NOMO-1 (cell line): ENCODE measurements at regions not wholly inside any gene's neighbourhood (a gene's known extent, or its start where the extent isn't known, plus 50 kb on each side); places are given as distances from the start of the nearest gene placed in this dataset.

ENCODE experiments used
- DNase-seq, 2 experiments: peaks; one replicate each; lab custom pipeline; 2025; ENCODE audit not compliant: unreplicated experiment in 2 of 2; lab: John Stamatoyannopoulos, UW

DNA sequence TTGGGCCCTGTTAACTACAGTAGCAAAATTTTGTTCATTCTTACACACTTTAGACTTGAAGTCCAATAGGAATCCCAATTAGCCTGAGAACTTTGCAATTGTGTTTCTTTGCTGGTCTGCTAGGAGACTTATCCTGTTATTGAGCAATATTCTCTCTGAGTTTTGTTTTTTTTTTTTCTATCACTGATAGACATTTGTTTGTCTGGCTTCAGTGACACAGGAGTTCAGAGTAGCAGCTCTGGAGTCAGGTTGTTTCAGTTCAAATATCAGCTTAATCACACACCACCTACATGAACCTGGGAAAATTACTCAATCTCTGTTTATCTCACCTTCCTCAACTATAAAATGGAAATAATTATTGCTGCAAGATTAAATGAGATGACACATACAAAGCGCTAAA lies 360.2 kb upstream of the POU3F3 start:
- DNase-seq = no peak

DNA sequence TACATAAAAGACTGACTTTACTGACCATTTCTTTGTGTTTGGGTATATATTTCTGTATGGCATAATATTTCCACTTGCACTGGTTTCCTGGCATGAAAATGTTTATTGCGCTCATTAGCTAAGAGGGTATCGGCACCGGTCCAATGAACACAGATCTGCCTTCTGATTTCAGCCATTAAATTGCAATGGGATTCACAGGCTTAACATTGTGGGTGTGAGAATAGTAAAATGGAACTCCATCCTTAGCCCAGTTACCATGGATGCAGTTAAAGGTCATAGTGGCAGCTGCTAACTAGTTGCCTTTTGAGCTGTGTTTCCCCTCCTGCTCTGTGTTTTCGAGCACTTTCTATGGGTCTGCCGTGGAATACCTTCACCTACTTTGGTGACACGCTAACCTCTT lies 352.6 kb upstream of the POU3F3 start:
- no peak for DNase-seq

DNA sequence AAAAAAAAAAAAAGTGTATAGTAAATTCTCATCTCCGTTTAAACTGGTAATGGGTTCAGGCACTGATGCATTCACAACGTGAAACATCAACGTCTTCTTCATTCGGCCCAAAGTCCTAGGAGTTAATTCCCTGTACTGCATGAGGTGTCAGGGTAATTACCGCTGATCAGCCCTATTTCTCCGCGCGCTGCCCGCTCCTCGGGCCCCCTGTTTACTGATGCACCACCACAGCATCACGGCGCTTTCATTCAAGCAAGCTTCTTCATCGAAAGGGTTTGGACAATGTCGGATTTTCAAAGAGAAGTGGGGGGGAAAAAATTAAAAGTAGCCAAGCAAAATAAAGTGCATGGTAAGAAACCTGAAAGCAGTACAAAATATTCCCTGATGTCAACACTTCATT lies 352.0 kb upstream of the POU3F3 start:
- DNase-seq = no peak

DNA sequence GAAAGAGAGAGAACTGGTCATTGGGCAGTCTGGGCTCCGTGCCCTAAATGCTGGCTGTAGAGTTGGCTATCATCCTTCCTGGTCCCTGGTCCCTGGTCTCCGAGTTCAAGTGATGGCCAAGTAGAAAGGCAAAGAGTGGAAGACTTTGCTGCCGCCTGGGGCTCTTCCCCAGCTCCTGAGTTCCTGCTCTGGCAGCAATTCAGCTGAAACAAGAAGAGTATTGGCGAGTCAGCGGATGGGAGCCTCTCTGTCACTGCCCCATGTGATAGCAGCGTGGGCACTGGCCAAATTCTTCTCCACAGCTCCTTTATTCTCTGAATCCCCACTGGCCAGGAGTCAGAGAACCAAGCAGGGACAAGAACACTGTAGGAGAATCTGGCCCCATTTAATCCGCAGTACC lies 351.0 kb upstream of the POU3F3 start:
- DNase-seq = no peak

DNA sequence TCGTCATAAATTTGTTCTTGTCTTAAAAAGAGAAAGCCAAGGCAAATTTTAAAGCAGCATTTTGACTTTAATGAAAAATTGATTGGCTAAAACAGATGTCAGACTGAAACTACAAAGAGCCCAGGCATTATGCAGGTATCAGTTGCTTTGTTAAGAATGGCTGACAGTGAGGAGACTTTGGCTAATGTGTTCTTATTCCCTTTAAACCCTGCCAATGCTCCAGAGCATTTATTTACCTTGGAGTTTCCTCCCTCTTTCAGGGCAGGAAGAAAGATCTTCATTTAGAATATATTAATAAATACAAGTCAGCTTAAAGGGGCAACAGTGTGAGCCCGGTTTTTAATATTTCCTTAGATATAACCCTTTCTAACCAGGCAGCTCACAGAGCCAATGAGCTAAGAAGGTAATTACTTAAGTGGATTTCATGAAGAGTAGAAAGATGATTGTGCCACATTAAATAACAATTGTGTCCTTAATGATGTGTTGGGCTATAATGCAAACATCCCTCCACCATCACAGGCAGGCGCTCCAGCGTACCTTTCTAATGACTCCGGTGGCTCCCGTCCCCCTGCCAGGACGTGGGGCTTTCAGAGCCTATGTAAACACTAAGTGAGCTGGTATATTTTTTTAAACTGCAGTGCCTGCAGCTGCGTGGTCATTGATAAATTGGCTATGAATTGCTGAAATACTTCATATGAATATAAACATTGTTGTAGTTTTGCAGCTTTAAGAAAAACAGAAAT lies 349.4 kb upstream of the POU3F3 start:
- no peak for DNase-seq

DNA sequence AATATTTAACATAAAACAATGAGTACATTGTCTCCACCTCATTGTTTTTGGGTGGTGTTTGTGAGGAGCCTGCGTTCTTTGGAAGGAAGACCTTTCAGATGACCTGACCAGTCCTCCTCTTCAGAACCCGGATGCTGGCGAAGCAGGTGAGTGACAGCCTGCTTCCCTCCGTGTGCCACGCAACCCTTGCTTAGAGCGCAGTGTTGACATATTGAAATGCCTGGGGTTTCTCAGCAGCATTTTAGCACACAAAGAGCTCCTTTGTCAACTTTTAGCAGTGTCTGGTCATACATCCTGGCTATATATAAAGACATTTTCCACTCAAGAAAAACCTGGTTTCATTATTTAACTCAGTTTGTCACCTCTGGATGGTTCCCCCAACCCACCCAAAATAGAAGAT lies 335.7 kb upstream of the POU3F3 start:
- DNase-seq = no peak

DNA sequence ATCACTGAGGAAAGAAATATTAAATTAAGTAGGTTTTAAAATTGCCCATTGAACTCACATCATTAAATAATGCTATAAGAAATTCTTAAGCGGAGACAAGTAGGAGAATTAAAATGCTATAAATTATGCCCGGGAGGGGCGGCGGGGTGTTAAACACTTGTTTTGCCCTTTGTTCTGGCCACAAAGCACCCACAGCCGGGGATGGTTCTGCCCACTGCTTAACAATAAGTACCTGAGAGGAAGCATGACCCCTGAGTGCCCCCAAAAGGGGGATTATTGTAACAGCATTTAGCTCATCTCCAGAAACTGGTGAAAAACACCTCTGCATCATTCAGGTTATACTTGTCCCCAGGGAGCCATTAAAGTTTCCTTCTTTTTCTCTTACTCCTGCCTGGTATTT lies 332.7 kb upstream of the POU3F3 start:
- DNase-seq = no peak

DNA sequence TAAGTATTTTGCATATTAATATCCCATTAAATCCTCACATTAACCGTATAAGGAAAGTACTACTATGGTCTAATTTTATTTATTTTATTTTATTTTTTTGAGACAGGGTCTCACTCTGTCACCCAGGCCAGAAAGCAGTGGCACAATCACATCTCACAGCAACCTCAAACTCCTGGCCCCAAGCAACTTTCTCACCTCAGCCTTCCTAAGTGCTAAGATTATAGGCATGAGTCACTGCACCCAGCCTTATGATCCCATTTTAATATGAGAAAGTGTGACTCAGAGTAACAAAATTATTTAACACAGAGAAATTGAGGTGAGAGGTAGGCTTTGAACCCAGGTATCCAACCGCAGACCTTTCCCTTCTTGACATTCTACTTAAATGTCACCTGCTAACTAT lies 330.0 kb upstream of the POU3F3 start:
- no peak for DNase-seq

DNA sequence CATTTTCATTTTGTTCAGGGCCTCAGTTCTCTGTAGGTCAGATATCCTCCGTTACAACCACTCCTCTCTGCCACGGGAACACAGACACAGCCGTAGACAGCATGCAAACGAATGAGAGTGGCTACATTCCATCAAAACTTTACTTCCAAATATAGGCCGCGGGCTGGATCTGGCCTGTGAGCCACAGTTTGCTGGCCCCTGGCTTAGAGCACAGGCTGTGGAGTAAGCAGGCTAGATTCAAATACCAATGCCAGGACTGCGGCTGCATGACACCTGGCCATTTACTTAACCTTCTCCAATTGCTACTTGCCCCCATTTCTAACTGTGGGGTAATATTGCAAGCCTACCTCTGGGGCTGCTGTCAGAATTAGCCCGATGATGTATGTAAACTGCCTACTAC lies 325.8 kb upstream of the POU3F3 start:
- DNase-seq = no peak

DNA sequence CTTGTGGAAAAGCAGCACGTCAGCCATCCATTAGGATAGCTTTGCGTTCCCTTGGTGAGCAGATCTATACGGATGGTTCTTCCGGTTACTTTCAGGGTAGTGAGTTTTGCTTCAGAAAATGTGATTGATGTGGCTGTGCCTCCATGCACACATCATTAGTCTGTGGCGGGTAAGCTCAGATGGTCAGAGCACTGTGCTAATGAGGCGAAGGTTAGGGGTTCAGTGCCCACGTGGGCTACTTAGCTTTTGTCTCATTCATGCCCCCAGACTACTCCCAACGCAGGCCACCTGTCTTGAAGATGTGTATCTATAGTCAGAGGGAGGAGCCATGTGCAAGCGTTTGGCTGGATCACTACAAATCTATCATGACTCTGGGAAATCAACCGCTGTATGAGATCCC lies 322.8 kb upstream of the POU3F3 start:
- DNase-seq = no peak

DNA sequence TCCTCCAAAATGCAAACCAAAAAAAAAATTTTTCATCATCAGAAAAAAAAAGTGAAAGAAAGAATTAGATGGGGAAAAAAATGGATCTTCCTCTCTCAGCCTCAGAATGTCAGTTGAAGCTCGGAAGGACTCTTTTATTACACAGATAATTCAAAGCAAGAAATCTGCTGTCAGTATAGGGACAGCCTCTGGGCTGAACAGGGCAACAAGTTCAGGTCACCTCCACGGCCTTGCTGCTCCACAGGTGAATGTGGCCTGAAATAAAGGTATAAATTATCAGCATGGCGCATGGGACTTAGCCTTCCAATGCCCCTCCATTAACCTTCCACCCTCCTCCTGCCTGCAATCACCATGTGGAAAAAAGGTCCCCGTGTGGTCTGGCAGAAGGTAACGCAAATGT lies 316.8 kb upstream of the POU3F3 start:
- DNase-seq = no peak

DNA sequence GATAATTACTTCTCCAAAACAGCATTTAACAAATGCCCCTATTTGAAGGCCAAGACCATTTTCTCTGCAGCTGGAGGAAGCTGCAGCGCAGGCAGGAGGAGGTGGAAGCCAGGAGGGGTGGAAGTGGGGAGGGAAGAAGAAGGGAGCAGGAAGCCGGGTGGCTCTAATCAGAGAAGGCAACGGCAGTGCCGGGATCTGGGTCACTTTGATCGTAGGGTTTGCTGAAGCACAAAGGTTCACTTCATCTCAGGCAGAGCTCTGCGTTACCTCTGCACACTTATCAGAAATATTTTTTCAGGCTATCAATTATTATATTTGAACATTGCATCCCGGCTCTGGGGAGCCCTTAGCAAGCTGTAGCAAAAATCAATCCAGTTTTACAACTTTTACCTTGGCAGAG lies 315.8 kb upstream of the POU3F3 start:
- DNase-seq = no peak

DNA sequence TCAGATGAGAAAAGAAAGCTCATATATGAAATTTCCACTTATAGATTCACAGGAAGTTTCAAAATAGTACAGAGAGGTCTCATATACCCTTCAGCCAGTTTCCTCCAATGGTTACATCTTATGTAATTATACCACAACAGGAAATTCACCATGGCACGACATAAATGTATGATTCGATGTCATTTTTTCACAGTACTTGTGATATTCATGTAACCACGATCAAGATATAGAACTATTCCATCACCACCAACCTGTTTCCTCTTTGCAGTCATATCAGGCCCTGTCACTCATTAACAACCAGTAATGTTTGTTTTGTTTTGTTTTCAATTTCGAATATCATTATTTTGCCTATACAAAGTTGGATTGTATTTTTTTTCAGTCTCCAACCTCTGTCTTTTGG lies 314.3 kb upstream of the POU3F3 start:
- peak in 1 of 2 experiments; percentile 73 for DNase-seq

DNA sequence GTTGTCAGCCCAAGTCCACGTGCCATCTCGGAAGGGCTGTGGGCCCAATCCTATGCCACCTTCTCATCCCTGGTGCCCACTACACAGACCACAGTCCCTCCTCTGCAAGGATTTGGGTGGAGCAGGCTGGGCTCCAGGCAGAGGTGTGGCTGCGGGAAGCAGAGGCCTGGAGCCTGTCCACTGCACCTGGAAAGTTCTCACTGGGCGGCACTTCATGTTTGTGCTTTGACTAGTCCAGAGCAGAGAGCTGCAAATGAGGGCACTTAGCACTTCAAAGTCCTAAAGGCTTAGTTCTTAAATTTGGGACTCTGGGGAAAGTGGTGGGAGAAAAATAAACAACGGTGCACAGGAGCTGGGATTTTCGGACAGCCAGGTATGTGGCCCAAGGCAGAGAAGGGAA lies 308.9 kb upstream of the POU3F3 start:
- no peak for DNase-seq

DNA sequence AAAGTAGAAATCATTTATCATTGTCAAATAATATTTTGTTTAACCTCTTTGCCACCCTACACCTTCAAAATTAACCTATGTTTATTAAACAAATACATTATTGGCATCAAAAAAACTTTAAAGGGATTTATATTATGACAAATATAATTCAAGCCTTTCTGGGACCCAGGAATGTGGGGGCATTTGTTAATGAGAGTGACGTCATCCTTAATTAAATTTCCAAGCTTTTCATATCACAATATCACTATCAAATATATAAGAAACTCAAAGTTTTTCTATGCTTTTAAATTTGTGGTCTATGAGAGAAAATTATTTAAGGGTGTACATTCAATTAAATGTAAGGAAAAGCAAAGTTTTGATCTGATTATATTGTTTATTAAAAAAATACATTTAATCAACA lies 307.4 kb upstream of the POU3F3 start:
- no peak for DNase-seq

DNA sequence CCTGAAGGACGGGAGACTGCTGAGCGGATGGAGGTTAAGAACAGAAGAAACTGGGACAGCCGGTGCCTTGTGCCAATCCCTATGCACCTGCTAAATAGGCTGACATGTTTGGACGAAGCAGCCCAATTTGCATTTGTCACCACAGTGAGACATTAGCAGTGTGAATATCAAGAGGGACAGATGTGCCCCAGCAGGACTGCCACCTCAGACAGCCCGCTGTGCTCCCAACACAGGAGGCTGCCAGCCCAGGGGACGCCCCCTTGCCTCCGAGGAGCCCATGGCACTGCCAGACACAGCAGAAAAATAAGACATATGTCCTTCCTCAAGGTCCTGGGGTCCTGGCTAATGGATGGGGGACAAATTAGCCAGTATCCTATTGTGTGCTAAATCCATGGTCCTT lies 306.7 kb upstream of the POU3F3 start:
- DNase-seq = no peak

DNA sequence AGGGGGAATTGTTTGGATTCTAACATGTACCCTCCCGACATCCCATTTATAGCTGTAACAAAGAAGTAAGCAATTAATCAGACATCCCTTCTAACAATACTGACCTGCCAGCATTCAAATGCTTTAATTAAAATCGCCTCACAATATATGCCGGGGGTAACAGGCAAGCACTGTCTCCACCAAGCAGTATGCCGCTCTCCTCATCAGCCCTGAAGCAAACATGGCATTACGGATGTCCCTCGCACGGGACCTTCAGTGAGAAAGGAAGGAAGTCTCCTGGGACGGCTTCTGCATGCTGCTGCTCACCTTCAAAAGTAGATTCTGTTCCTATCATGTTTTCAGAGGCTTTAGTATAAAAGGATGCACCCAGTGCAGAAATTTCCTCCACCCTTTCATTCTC lies 292.7 kb upstream of the POU3F3 start:
- no peak for DNase-seq

DNA sequence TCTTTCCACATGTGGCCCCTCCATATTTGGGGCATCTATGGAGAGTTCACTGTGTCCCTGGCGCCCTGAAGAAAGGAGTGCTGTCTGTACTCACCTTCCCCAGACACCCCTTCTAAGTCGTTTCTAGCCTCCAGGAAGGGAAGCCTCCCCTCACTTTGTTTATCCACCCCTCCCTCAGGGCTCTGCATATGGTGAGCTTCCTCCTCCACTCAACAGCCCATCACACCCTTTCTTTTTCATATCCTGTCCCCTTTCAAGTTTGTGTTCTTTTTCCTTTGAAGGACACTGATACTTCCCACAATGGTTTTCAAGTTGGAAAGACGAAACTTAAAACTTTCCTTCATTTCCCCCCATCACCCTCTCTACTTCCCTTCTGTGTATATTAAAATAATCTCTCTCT lies 291.4 kb upstream of the POU3F3 start:
- no peak for DNase-seq

DNA sequence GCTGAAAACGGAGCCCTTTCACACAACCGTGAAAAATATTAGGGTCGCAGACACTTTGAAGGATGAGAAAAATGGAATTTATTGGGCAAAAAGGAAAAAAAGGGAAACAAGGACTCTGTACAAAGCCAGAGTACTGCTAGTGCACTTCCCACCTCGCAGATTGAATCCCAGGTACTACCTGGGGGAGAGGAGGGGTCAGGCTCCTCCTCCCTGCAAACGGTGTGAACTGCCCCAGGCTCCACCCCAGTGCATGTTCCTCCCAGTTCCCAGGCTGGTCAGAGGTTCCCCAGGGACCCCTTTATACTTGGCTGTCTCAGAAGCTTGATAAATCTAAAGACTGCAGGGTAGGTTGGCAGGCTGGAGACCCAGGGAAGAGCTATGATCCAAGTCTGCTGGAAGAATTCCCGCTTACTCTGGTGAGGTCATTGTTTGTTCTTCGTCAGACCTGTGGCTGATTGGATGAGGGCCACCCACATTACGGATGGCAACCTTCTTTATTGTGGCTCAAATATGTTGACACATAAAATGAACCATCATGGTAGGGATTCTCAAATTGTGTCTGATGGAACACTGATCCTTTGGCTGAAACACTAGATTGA lies 290.4 kb upstream of the POU3F3 start:
- DNase-seq = no peak

DNA sequence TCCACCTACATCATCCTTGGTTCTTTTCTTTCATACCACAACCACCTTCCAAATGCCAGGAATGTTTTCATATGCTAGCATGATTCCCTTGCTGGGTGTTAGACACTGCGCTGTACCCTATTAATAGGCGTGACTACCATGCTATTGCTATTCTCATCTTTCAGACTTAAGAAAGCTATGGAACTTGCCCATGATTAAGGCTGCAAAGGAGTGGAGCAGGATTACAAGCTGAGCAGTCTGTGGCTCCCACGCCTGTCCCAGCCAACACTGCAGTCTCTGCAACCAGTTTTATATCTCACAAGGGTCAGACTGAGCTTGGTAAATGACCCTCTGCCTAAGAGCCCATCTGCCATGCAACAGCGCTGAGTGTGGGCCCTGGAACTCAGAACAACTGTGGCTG lies 285.7 kb upstream of the POU3F3 start:
- DNase-seq = no peak

DNA sequence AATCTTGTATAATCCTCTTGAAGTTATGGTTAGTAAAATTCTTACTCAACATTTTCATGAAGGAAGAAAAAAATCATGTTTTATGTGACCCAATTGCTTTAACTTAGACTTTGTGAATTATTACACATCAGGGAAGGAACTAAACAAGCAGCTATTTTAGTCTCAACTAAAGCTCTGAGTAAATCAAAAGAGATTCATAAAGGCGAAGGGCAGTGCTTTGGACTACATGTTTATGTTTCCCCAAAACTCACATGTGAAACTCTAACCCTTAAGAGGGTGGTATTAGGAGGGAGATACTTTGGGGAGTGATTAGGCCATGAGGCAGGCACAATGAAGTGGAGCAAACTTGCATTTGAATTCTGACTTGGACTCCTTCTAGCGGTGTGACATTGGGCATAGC lies 283.7 kb upstream of the POU3F3 start:
- DNase-seq = no peak

DNA sequence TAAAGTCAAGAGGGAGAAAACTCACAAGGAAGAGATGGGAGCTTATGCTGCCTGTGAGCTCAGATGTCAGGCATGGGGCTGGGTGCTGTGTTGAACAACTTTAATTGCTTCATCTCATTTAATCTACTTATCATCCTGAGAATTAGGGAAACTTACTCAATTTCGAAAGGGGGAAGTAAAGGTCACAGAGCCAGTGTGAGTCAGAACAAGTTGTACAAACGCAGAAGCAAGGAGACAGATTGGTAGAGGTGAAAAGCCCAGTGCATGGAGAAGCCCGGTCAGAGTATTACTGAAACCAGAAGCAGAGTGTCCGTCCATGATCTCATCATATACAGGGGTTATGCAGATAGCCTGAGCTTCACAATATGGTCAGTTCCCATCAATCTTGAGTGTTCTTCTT lies 281.1 kb upstream of the POU3F3 start:
- DNase-seq = peak; percentile 64 to 95

DNA sequence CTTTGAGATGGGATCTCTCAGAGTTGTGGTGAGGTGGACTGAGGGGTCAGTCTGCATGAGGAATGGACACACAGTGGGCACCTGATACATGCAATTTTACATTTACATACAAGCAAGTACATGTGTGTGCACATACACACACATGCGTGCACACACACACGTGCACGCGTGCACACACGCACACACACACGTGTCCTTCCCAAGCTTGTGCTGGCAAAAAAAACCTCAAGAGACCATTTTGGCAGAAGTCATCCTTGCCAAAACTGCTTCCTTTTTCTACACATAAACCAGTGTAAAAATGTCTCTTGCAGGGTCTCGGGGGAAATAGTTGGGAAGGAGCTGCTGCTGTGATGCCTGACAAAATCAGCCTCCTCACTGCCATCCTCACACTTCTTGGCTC lies 279.5 kb upstream of the POU3F3 start:
- no peak for DNase-seq
